H1 (cell line): ENCODE measurements at regions not wholly inside any gene's neighbourhood (a gene's known extent, or its start where the extent isn't known, plus 50 kb on each side); places are given as distances from the start of the nearest gene placed in this dataset.

ENCODE experiments used
- CTCF ChIA-PET: fragments of 300-600 bp; sonication (Branson Sonifier 250); formaldehyde crosslinking; loops from one replicate; lab custom pipeline; 2021; ENCODE audit not compliant: partially characterized antibody; lab: Charles Lee
- POLR2A ChIA-PET: fragments of 300-600 bp; sonication (Branson Sonifier 250); formaldehyde crosslinking; loops from one replicate; lab custom pipeline; 2021; ENCODE audit warnings: inconsistent platforms; ENCODE audit not compliant: partially characterized antibody; lab: Charles Lee
- DNase-seq, 2 experiments: peaks; one replicate each; pipeline versions ENCODE4 v3.0.0 to v3.0.0-alpha.2; 2010 to 2022; ENCODE audit warnings: low spot score in 2 of 2, low read depth in 1 of 2, mixed read lengths in 1 of 2
- FAIRE-seq: peaks from 2 replicates; lab custom pipeline; 2011; peaks lifted over from hg19 to GRCh38; lab: Jason Lieb, UNC
- H2AFZ ChIP-seq: 2 replicates; pipeline ENCODE4 v1.8.1; 2012; ENCODE audit warnings: low read length, inconsistent platforms
- H2AK5ac ChIP-seq: 2 replicates; pipeline ENCODE4 v1.6.1; 2013; ENCODE audit warnings: low read depth, low read length
- H2BK120ac ChIP-seq: replicated peaks from 2 replicates; pipeline ENCODE3; 2013; ENCODE audit warnings: low read depth, low read length, inconsistent platforms
- H2BK12ac ChIP-seq: 2 replicates; pipeline ENCODE4 v1.6.1; 2013; ENCODE audit warnings: low read depth, low read length
- H2BK15ac ChIP-seq: 2 replicates; pipeline ENCODE4 v1.6.1; 2013; ENCODE audit warnings: low read length
- H2BK20ac ChIP-seq: 2 replicates; pipeline ENCODE4 v1.6.1; 2013; ENCODE audit warnings: low read length
- H2BK5ac ChIP-seq: 2 replicates; pipeline ENCODE4 v1.6.1; 2013; ENCODE audit warnings: low read depth, low read length
- H3K14ac ChIP-seq: 2 replicates; pipeline ENCODE4 v1.6.1; 2013; ENCODE audit warnings: inconsistent platforms; ENCODE audit not compliant: insufficient read length
- H3K18ac ChIP-seq: 2 replicates; pipeline ENCODE4 v1.6.1; 2013; ENCODE audit warnings: low read length; ENCODE audit errors: extremely low read depth
- H3K23ac ChIP-seq: 2 replicates; pipeline ENCODE4 v1.6.1; 2013; ENCODE audit warnings: inconsistent platforms; ENCODE audit not compliant: insufficient read length
- H3K23me2 ChIP-seq: 2 replicates; pipeline ENCODE4 v1.6.1; 2013; ENCODE audit warnings: low read depth, low read length
- H3K27ac ChIP-seq: 2 replicates; pipeline ENCODE4 v1.6.1; 2011; ENCODE audit warnings: low read depth, low read length, inconsistent platforms
- H3K27me3 ChIP-seq, 4 experiments: replicated peaks in 1 of 4; 1 replicate in 1 of 4; 2 replicates in 3 of 4; pipeline versions ENCODE4 v1.6.1 to v1.8.1; 2011 to 2013; ENCODE audit warnings: low read length in 3 of 4, mild to moderate bottlenecking in 3 of 4, inconsistent platforms in 2 of 4, mixed read lengths in 2 of 4, moderate library complexity in 1 of 4; ENCODE audit not compliant: control insufficient read depth in 3 of 4, insufficient read depth in 3 of 4; ENCODE audit errors: extremely low read depth in 1 of 4
- H3K36me3 ChIP-seq, 4 experiments: 2 replicates each; pipeline versions ENCODE4 v1.6.1 to v1.8.1; 2011 to 2013; ENCODE audit warnings: mild to moderate bottlenecking in 4 of 4, low read length in 3 of 4, moderate library complexity in 2 of 4, control low read depth in 1 of 4, inconsistent platforms in 1 of 4; ENCODE audit not compliant: insufficient read depth in 4 of 4, control insufficient read depth in 2 of 4
- H3K4ac ChIP-seq: replicated peaks from 2 replicates; pipeline ENCODE3; 2013; ENCODE audit warnings: low read length, low read depth, mixed read lengths, inconsistent platforms; ENCODE audit not compliant: insufficient read length
- H3K4me1 ChIP-seq, 4 experiments: replicated peaks in 1 of 4; 1 replicate in 1 of 4; 2 replicates in 3 of 4; pipeline versions ENCODE4 v1.6.1 to v1.8.1; 2011 to 2013; ENCODE audit warnings: low read length in 3 of 4, inconsistent platforms in 2 of 4, mixed read lengths in 1 of 4; ENCODE audit not compliant: insufficient read depth in 4 of 4, control insufficient read depth in 3 of 4
- H3K4me2 ChIP-seq, 2 experiments: 2 replicates each; pipeline versions ENCODE4 v1.6.1 to v1.8.1; 2011 to 2013; ENCODE audit warnings: low read depth in 2 of 2, low read length in 2 of 2, control low read depth in 1 of 2, inconsistent platforms in 1 of 2, mild to moderate bottlenecking in 1 of 2; ENCODE audit not compliant: insufficient read depth in 1 of 2
- H3K4me3 ChIP-seq, 4 experiments: fragments of 200-600, 300-600 bp in 1 of 4; sonication (generic), shearing (Covaris generic), sonication (Bioruptor Twin) in 1 of 4; 2 replicates each; pipeline versions ENCODE4 v1.5.1 to v1.8.1; 2011 to 2016; ENCODE audit warnings: low read length in 4 of 4, low read depth in 3 of 4, control low read depth in 2 of 4, inconsistent platforms in 2 of 4, mild to moderate bottlenecking in 2 of 4, mixed read lengths in 1 of 4, moderate library complexity in 1 of 4; ENCODE audit not compliant: insufficient read depth in 2 of 4; ENCODE audit errors: extremely low read depth in 1 of 4
- H3K56ac ChIP-seq: replicated peaks from 2 replicates; pipeline ENCODE3; 2013; ENCODE audit warnings: low read depth, mild to moderate bottlenecking, mixed read lengths, low read length, inconsistent platforms; ENCODE audit not compliant: insufficient read length
- H3K79me1 ChIP-seq: 2 replicates; pipeline ENCODE4 v1.6.1; 2013; ENCODE audit warnings: low read depth, low read length, control low read depth
- H3K79me2 ChIP-seq, 2 experiments: 2 replicates each; pipeline versions ENCODE4 v1.6.1 to v1.8.1; 2012 to 2013; ENCODE audit warnings: low read length in 2 of 2, mild to moderate bottlenecking in 2 of 2, inconsistent platforms in 1 of 2; ENCODE audit not compliant: insufficient read depth in 2 of 2, control insufficient read depth in 1 of 2
- H3K9ac ChIP-seq, 4 experiments: replicated peaks in 1 of 4; 1 replicate in 1 of 4; 2 replicates in 3 of 4; pipeline versions ENCODE4 v1.6.1 to v1.8.1; 2011 to 2013; ENCODE audit warnings: low read depth in 3 of 4, low read length in 3 of 4, control low read depth in 2 of 4, mild to moderate bottlenecking in 2 of 4, moderate library complexity in 2 of 4, inconsistent platforms in 1 of 4; ENCODE audit errors: extremely low read depth in 1 of 4
- H3K9me3 ChIP-seq, 2 experiments: 2 replicates each; pipeline versions ENCODE4 v1.6.1 to v1.8.1; 2012 to 2013; ENCODE audit warnings: mild to moderate bottlenecking in 2 of 2, moderate library complexity in 2 of 2, control low read depth in 1 of 2, inconsistent platforms in 1 of 2, low read depth in 1 of 2, low read length in 1 of 2, mixed read lengths in 1 of 2; ENCODE audit not compliant: insufficient read depth in 2 of 2
- H4K20me1 ChIP-seq, 2 experiments: replicated peaks in 1 of 2; 2 replicates each; pipeline versions ENCODE3 to v1.8.1; 2011 to 2013; ENCODE audit warnings: inconsistent platforms in 2 of 2, low read length in 2 of 2, mild to moderate bottlenecking in 1 of 2; ENCODE audit not compliant: insufficient read depth in 2 of 2, control insufficient read depth in 1 of 2
- H4K5ac ChIP-seq: 2 replicates; pipeline ENCODE4 v1.6.1; 2013; ENCODE audit warnings: low read length, low read depth, mixed read lengths, inconsistent platforms; ENCODE audit not compliant: insufficient read length
- H4K8ac ChIP-seq: 2 replicates; pipeline ENCODE4 v1.8.0; 2013; ENCODE audit warnings: mild to moderate bottlenecking, moderate library complexity, low read length, inconsistent platforms; ENCODE audit not compliant: insufficient read depth; ENCODE audit errors: extremely low read depth
- H4K91ac ChIP-seq: replicated peaks from 2 replicates; pipeline ENCODE3; 2013; ENCODE audit warnings: low read length, mixed read lengths, inconsistent platforms; ENCODE audit not compliant: insufficient read length
- BACH1 ChIP-seq: IDR thresholded peaks from 2 replicates; pipeline ENCODE4 v1.6.1; 2012; ENCODE audit warnings: low read length, improper control_type of control experiment
- CREB1 ChIP-seq: IDR thresholded peaks from 2 replicates; pipeline ENCODE4 v1.6.1; 2012; ENCODE audit warnings: inconsistent platforms
- CTBP2 ChIP-seq: IDR thresholded peaks from 2 replicates; pipeline ENCODE4 v1.7.0; 2011; ENCODE audit warnings: borderline replicate concordance, mild to moderate bottlenecking, moderate library complexity, mixed read lengths, low read length; ENCODE audit not compliant: insufficient read depth, insufficient read length
- WGBS, 2 experiments: shearing (Covaris generic) in 1 of 2; methylation state at CpG; one replicate each; pipeline versions ENCODE4 v1.1.6 to v1.1.7; 2013 to 2015; ENCODE audit warnings: low lambda C conversion rate in 2 of 2, mixed read lengths in 2 of 2, inconsistent platforms in 1 of 2, low coverage in 1 of 2, missing lambda C conversion rate in 1 of 2; ENCODE audit not compliant: insufficient replicate concordance in 2 of 2, insufficient coverage in 1 of 2, insufficient read length in 1 of 2; ENCODE audit errors: extremely low coverage in 1 of 2, missing lambda C conversion rate in 1 of 2; 5-methylcytosine and 5-hydroxymethylcytosine counted together

DNA sequence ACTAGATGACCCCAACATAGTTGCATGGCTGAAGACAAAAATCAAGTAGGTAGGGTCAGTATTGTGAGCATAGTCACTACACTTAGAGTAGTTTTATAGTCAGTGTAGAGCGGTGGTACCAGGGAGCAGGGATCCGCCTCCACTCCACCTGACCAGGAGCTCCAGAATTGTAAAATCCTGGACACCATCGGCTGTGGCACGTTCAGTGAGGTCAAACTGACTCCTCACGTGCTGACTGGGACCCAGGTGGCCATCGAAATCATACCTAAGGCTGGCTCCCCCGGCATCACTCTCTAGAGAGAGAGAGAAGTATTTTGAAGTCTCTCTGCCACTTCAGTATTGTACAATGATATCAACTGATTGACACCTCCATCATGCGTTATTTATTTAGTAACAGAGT lies 59.7 kb upstream of the TAMM41 start:
- no peaks in the 10 kb centered on the region for H3K23me2 ChIP-seq
- DNase-seq (no peak), FAIRE-seq (no peak)
- no peaks in the 10 kb centered on the region for H3K79me2 ChIP-seq
- no peaks in the 10 kb centered on the region for H3K79me1 ChIP-seq
- CTCF ChIA-PET = interaction anchor here (1.0 kb wide), 1 partner anchor 13 kb away, joined by 3 read pairs; no protein-coding TSS in a partner anchor
- no peak overlapping the region for H4K5ac ChIP-seq
- H2BK12ac ChIP-seq = no peak overlapping the region
- no peak overlapping the region for H2BK5ac ChIP-seq
- no peak overlapping the region for H3K56ac ChIP-seq
- H3K4me1 ChIP-seq = no peaks in the 10 kb centered on the region
- H3K18ac ChIP-seq = no peak overlapping the region
- no peak overlapping the region for H3K23ac ChIP-seq
- peaks cover 0 to 1% of the 10 kb centered on the region in 2 experiments for H4K20me1 ChIP-seq
- POLR2A ChIA-PET = interaction anchor here (0.6 kb wide), 1 partner anchor 19 kb away, joined by 3 read pairs; no protein-coding TSS in a partner anchor
- no peak overlapping the region for H3K14ac ChIP-seq
- H4K8ac ChIP-seq = no peak overlapping the region
- no peak overlapping the region for H2BK120ac ChIP-seq
- no peak overlapping the region for H2BK15ac ChIP-seq
- TF ChIP-seq CTBP2 (no peak), CREB1 (no peak), BACH1 (no peak)
- H3K9me3 ChIP-seq = no peaks in the 10 kb centered on the region
- H3K27ac ChIP-seq = no peak overlapping the region
- H2BK20ac ChIP-seq = no peak overlapping the region
- H2AK5ac ChIP-seq = no peak overlapping the region
- H3K36me3 ChIP-seq = no peaks in the 10 kb centered on the region
- H3K4ac ChIP-seq = no peak overlapping the region
- H3K27me3 ChIP-seq = no peaks in the 10 kb centered on the region
- 95% methylated on average over 8 of the region's 8 CpGs; no CpG with 5 or more reads in 1 of the 2 experiments for WGBS, 2 experiments
- H3K9ac ChIP-seq = no peak overlapping the region
- H3K4me2 ChIP-seq = no peak overlapping the region
- no peak overlapping the region for H2AFZ ChIP-seq
- H4K91ac ChIP-seq = no peak overlapping the region
- no peak overlapping the region for H3K4me3 ChIP-seq
